ENCODE measurements at regions not wholly inside any gene's neighbourhood (a gene's known extent, or its start where the extent isn't known, plus 50 kb on each side); places are given as distances from the start of the nearest gene placed in this dataset.
"Not testable (repeated sequence)": the region's sequence is repeated elsewhere in the genome, so short reads cannot be mapped to it uniquely, and the experiment has no call there.

DNA sequence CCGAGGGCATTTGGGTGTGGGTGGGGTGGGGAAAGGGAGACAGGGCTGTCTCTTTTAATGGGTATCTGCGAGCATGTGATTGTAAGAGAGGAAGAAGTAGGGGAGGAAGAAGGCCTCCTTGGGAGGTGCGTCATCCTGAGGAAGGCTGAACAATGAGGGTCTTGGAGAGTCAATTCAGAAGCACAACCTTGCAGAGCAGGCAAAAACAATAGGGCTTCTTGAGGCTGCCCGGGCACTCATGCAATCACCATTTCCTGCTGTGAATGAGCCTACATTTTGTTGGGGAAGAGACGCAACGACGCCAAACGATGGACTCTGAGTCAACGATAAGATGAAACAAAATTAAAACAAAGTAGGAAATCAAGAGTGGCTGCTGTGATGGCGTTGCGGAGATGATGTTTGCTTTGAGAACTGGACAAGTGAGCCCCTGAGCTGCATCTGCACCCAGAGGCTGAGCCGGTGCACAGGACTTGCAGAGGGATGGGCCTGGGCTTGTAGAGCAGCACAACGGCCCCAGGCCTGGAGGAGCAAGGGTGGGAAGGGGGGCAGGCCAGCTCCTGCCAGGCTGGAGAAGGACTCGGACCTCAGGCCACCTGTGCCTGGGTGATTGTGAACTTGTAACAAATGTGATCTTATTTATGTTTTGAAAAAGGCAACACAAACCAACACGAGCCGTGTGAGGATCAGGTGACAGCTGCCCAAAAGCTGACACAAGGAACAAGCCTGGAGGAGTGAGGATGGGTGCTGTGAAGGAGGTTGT lies 92.3 kb upstream of the B3GAT1 start:
- DNase-seq: no peak

DNA sequence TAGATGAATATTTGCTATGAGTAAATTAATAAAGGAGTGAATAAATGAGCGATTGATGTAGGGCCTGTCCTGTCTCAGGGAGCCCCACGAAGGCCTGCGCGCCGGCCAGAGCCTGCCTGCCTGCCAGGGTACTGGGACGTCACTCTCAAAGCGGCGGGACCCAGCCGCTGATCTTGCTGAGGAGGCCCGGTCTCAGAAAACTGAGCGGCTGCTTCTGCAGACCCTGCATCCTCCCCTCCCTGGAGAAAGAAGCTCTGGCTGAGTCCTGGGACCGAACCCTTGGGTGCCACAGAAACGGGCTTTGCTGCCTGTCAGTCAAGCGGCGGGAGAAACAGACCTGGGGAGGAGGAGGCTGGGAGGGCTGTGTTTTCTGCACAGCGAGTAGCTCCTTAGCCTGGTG lies 91.6 kb upstream of the B3GAT1 start:
- DNase-seq: no peak

DNA sequence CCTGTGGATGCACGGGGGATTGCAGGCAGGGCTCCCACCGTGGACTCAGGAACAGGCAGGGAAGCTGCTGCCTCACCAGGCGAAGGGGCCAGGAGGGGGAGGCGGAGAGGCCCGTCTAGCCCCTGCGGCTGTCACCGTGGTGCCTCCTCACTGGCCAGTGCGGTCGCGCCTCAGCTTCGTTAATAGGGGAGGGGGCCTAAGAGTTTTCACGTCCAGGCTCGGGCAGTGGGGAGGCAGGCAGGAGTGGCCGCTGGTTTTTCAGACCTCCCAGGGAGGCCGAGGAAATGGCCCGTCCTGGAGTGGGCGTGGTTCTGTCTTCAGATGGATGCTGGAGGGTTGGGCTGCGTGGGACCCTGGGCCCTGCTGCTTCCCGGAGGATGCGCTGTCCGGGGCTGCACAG lies 91.1 kb upstream of the B3GAT1 start:
- DNase-seq: no peak

DNA sequence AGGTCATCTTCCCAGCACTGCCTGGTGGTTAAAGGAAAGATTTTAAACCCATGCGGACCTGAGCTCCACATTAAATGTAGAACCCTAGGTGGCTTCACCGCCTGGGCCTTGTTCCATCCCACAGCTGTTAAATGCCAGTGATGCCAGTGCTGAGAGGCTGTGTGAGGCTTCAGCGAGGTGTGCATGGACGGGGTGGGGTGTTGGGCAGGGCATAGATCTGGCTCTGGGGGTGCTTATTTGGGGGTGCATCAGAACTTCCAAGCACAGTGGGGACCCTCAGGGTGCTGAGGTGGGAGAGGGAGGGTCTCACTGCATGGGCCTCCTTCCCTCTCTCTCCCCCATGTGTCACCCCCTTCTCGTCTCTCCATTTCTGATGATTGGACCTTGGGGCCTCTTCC lies 90.1 kb upstream of the B3GAT1 start:
- DNase-seq: no peak

DNA sequence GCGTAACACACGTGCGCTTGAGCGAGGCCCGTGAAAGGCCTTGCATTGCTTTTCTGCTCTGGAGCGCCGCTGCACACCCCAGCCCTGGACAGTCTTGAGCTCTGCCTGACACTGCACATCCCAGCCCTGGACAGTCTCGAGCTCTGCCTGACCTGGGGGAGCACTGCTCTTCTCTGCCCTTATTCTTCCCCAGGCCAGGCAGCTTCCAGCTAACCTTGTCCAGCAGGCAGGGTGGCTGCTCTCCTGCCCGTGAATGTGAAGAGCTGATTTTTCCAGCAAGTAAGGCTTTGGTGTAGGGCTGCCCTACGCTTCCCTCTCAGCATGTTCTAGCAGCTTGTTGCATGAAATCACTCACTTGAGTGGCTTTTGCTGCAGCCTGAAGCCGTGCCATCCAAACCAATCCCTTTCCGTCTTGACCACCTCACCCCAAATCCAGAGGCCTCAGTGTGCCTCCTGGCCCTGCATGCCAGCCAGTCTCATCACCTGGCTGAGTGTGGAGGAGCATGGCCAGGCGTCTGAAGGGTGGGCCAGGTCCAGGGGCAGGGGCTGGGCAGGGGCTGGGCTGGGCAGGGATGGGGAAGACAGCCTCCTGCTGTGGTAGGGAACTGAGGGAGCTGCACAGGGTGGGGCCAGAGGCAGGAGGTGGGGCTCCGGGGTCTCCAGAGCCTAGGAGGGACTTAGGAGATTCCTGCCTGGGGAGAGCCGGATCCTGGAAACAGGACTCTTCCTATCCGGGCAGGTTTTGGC lies 89.5 kb upstream of the B3GAT1 start:
- DNase-seq: no peak

DNA sequence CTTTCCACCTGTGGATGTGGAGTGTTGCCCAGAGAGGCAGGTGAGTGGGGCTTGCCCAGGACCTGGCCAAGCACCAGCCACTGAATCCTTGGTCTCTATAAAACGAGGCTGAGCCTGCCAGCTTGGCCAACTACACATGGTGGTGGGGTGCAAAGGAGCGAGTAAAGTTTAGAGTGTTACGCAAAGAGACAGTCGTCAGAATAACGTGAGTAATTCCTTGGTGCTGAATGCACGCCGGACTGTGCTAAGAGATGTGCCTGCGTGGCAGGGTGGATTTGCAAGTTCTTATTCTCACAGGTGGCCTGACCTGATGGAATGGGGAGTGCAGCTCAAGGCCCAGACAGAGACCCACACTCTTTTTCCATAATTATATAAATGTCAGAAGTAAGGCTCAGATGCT lies 88.6 kb upstream of the B3GAT1 start:
- no peak for DNase-seq

DNA sequence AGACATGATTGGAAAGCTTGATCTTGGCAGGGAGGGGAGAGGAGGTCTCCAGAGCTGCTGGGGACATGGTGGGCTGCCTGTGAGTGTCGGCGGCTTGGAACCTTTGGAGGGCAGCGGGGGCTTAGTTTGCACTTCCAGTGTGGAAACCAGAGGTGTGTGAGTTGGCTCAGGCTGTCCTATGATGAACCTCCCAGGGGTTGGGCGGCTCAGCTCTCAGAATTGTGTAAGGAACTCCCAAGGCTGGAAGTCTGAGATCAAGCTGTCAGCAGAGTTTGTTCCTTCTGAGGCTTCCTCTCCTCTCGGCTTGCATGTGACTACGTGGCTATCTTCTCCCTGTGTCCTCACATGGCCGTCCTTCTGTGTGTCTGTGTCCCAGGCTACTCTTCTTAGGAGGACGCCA lies 87.9 kb upstream of the B3GAT1 start:
- no peak for DNase-seq

DNA sequence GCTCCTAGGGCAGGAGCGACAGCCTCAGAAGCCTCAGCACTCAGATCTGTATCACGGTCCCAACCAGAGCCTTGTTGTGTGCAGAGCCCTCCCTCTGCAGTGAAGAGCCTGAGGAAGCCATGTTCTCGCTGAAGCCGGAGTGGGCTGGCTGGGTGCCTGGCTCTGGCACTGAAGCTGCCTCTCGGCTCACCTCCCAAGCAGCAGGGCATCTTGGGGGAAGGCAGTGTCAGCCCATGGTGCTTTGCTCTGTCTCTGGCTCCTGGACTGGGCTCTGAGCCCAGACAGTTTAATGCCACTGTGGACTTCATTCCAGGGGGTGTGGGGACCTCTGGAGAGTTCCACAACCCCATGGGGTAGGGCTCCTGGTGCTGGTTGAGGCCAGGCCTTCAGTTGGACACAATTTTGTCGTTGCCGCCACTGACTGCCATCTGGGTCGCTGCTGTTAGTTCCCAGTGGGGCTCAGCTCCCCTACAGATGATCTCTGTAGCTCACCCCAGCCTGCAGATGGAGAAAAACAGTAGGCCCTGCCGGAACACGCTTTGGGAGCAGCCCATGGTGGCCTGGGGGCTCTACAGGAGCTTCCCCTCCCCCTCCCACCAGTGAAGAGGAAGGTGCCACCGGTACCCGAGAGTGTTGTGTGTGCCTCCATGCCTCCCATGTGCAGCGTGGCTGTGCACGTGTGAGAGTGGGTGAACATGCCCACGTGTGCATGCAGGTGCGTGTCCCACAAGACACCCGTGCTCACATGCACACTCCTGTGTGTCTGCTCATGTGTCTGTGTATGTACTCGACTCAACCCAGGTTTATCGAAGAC lies 86.5 kb upstream of the B3GAT1 start:
- DNase-seq: no peak

DNA sequence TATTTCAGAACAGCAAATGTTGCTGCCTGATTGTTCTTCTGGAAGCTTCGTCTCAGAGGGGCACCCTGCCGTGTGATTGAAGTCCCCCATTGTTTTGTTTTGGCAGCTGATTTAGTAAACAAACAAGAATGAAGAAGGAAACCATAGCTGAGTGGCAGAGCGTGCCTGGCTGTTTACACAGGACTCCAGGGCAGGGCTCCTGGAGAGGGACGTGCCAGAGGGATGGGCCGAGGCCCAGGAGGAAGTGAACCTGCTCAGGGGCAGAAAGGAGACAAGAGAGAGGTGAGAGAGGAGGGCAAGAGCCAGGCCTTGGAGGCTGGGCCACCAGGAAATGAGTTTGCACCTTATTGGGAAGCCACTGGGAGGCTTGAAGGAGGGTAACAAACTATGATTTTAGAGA lies 85.5 kb upstream of the B3GAT1 start:
- no peak for DNase-seq

DNA sequence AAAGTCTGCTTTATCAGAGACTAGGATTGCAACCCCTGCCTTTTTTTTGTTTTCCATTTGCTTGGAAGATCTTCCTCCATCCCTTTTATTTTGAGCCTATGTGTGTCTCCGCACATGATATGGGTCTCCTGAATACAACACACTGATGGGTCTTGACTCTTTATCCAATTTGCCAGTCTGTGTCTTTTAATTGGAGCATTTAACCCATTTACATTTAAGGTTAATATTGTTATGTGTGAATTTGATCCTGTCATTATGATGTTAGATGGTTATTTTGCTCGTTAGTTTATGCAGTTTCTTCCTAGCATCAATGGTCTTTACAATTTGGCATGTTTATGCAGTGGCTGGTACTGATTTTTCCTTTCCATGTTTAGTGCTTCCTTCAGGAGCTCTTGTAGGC lies 84.0 kb upstream of the B3GAT1 start:
- DNase-seq: not testable (repeated sequence)

DNA sequence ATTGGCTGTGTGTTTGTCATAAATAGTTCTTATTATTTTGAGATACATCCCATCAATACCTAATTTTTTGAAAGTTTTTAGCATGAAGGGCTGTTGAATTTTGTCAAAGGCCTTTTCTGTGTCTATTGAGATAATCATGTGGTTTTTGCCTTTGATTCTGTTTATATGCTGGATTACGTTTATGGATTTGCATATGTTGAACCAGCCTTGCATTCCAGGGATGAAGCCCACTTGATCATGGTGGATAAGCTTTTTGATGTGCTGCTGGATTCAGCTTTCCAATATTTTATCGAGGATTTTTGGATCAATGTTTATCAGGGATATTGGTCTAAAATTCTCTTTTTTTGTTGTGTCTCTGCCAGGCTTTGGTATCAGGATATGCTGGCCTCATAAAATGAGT lies 82.4 kb upstream of the B3GAT1 start:
- DNase-seq: not testable (repeated sequence)

DNA sequence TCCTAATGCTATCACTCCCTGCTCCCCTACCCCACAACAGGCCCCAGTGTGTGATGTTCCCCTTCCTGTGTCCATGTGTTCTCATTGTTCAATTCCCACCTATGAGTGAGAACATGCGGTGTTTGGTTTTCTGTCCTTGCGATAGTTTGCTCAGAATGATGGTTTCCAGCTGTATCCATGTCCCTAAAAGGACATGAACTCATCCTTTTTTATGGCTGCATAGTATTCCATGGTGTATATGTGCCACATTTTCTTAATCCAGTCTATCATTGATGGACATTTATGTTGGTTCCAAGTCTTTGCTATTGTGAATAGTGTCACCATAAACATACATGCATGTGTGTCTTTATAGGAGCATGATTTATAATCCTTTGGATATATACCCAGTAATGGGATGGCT lies 80.4 kb upstream of the B3GAT1 start:
- DNase-seq: not testable (repeated sequence)

DNA sequence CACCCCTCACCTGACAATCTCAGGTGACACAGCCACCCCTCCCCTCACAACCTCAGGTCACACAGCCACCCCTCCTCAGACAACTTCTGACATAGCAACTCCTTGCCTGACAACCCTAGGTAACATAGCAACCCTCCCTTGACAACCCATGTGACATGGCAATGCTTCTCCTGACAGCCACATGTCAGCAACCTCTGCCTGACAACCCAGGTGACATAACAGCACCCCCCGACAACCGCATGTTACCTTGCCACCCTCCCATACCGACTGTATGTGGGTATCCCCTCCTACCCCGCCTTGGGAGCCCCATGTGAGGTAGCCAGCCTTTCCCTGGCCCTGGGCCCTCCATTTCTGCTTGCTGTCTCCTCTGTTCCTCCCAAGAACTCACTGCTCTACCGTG lies 77.7 kb upstream of the B3GAT1 start:
- no peak for DNase-seq

DNA sequence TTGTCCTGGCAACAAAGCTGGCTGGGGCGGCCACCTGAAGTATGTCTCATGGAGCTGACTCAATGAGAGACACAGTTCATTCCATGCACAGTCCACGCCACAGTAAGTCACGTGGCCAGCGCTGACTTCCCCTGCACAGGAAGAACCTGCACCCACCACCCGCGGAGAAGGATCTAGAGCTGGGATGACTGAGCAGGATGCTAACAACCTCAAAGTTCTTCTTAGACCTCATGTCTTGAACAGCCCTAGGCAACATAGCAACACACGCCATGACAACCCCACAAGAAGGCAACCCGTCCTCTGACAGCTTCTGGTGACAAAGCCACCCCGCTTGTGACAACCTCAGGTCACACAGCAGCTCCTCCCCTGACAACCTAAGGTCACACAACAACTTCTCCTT lies 76.9 kb upstream of the B3GAT1 start:
- no peak for DNase-seq

DNA sequence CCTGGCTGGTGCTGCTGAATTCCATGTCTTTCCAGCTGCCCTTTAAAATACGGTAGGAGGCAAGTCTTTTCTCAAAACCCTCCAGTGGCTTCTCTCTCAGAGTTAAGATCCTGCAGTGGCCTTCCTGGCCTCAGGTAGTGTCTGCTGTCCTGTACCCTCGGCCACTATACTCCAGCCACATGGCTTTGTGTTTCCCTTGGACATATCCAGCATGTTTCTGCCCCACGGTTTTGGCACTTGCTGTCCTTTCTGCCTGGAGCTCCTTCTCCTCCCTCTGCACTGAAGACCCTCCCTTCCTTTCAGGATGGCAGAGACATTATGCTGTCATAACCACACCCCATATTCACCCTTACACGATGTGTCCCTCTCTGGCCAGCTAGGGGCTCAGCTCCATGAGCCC lies 76.5 kb upstream of the B3GAT1 start:
- no peak for DNase-seq

DNA sequence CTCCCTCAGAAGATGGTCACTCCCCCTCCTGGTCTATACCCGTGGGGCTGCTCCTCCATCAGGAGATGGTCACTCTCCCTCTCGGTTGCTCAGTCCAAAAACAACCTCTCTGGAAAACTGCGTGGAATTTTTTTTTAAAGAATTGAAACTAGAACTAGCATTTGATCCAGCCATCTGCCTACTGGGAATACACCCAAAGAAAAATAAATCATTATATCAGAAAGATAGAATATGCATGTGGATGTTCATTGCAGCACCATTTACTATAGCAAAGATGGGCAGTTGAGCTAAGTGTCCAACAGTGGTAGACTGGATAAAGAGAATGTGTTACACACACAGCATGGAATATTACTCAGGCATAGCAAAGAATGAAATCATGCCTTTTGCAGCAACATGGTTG lies 75.7 kb upstream of the B3GAT1 start:
- no peak for DNase-seq

DNA sequence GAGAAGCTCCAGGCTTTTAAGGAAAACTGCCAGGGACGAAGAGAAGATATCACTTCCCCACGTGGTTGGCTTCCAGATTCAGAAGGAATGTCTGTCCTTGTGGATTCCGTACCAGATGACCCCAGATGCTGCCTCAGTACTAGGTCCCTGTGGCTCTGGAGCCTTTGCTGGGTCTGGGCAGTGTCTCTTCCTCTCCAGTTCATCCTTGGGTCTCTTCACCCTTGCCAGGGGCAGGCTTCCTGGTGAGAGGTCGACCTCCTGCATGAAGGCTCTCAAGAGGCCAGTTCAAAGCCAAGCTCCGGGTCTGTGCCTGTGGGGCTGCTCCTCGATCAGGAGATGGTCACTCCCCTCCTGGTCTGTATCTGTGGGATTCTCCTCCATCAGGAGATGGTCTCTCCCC lies 74.7 kb upstream of the B3GAT1 start:
- DNase-seq: no peak

DNA sequence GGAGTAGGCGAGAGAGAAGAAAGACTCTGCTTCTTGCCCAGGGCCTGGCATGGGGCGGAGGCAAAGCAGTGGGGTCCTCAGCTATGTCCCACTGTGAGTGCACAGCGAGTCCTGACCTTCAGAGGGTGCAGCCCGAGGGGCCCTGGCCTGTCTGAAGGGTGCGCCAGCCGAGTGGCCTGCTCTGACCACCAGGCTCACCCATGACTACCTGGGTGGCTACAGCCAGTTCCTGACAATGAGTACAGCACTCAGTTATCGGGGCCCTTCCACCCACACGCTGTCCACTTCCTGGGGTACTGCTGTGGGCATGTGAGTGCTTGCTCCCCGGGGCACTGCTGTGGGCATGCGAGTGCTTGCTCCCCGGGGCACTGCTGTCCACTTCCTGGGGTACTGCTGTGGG lies 74.1 kb upstream of the B3GAT1 start:
- no peak for DNase-seq

DNA sequence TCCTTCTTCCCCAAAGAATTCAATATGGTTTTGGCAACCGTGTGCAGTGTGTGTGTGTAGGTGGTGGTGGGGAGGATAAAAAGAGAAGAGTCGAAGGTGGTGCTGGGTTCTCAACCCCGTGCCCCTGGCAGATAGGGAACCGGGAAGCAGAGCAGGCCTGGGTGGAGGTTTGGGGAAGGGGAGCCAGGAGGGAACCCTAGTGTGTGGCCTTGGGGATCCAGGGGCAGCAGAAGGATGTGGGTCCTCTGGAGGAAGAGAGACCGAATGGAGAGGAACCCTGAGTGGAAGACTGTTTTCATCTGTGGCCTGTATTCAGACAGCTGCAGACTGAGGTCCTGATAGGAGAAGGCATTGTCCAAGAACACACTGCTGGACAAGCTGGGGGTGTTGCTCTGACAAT lies 73.3 kb upstream of the B3GAT1 start:
- DNase-seq: no peak

DNA sequence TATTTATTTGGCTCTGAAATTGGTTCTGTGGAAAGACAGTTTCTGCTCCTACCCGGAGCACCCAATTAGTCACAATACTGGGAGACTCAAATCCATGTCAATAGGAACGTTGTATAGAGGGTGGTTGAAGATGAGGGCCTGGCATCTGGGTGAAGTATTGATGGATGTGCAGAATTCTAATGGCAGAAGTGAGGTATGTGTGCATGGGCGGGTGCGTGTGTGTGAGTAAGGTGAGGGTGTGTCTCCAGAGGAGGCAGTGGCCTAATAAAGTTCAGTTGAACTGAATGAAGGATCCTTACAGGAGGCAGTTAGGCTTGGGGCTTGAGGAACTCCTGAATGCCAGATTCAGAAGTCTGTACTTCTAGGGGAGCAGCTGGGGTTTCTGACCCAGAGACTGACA lies 71.8 kb upstream of the B3GAT1 start:
- DNase-seq: no peak

DNA sequence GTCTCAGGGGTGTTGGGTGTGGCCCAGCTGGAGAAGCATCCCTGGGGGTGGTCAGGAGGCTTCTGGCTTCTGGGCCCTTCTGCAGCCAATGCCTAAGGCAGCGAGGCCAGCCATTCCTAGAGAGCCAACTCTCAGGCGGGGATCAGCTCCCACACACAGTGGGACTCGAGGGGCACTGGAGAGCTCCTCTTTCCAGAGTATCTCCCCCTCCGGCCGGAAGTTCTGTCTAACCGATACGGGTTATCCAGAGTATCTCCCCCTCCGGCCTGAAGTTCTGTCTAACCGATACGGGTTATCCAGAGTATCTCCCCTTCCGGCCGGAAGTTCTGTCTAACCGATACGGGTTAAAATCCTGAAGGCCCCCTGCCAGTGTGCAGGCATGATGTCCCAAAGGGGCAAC lies 71.2 kb upstream of the B3GAT1 start:
- no peak for DNase-seq

DNA sequence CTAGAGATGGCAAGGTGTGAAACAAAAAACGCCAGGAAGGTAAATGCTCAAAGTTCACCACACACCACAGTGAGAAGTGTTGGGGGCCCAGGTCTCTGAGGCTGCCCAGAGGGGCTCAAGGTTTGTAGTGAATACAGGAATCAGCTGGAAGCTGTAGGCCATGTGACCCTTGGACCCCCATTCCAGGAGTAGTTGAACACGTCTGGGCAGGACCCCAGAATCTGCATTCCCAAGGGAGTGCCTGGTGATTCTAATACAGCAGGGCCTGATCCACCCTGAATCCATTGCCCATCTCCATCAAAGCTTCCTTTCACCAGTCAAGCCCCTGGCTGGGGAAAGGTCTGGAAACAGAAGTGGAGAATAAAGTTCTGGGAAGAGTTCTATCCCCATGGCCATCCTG lies 70.8 kb upstream of the B3GAT1 start:
- DNase-seq: no peak

DNA sequence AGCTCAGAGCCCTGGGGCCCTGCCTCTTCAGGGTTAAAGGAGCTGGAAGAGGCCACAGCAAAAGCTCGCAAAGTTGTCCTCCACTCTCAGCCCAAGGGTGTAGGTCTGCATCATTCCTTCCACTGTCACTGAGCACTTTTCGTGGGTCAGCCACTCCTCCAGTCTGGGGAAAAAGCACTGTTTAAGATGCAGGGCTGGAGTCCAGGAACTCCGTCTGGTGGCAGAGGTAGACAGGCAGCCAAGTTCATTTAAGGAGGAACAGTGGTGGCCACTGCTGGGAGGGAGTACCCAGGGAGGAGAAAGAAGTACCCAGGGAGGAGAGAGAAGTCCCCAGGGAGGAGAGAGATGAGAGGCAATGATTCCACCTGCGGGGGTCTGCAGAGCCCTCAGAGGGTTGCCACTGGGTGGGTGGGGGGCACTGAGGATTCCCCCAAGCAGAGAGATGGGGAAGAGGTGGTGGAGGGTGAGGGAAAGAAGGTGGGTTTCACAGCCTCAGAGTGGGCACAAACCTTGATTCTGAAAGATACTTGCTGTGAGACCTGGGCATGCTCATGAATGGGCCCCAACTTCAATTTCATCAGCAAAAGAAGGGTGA lies 70.0 kb upstream of the B3GAT1 start:
- no peak for DNase-seq

DNA sequence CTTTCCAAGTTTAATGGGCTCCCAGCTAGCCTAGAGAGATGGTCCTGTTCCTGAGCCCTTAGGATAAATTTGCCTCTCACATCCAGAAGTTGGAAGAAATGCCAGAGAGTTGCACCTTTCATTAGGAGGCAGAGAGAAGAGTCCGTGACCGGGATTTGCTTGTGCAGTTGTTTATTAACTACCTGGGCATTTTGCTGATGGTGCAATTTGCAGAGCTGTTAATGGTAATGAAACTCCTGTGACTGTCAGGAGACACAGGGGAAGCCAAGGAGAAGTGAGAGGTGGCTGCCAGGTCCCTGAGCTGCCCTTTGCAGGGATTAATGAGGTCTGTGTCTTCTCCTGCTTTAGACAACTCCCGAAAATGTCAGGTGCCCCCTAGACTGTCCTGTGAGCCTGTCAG lies 69.1 kb upstream of the B3GAT1 start:
- DNase-seq: no peak

Measured in NCI-H2171 (cell line).